Activated CD8-positive, alpha-beta memory T cell treated with anti-CD3 and anti-CD28 coated beads for 48 hours (primary cell): ENCODE measurements at regions not wholly inside any gene's neighbourhood (a gene's known extent, or its start where the extent isn't known, plus 50 kb on each side); places are given as distances from the start of the nearest gene placed in this dataset.
"Not testable (repeated sequence)": the region's sequence is repeated elsewhere in the genome, so short reads cannot be mapped to it uniquely, and the experiment has no call there.

Experiments used
- DNase-seq, 3 experiments: peaks; one replicate each; pipeline ENCODE4 v3.0.0-alpha.2; 2020; ENCODE audit warnings: low read depth in 2 of 3, low spot score in 2 of 3

DNA sequence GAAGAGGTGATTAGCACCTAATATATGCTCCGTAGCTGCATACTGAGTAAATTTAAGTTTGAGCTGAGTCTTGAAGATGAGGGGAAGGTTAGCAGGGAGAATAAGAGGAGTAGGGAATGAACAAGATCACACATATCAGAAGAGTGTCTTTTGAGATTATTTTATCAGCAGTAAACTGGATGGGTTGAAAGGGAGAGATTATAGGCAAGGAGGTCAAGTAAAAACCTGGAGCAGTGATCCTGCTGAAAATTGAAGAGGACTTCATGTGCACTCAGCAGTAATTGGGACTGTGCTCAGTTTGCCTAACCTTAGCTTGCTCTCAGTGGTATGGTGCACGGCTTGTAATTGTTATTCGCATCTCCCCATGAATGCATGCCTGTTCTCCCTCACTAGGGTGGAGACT, 79.5 kb upstream of the PICALM start:
- DNase-seq = no peak

DNA sequence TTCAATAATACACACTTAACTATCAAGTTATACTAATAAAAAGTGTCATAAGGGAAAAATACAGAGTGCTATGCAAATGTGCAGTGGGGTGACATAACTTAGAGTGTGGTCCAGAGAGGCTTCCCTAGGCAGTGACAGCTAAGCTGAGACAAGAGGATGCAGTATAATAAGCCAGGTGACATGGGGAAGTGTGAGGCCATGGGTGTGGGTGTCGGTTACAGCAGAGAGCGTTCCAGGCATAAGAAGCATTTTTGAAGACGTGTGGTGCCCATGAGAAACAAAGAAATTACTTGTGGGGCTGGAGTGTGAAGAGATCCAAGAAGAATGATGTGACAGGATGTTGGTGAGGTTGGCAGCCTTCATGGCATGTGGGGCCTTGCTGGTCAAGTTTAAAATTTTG, 78.1 kb upstream of the PICALM start:
- no peak for DNase-seq

DNA sequence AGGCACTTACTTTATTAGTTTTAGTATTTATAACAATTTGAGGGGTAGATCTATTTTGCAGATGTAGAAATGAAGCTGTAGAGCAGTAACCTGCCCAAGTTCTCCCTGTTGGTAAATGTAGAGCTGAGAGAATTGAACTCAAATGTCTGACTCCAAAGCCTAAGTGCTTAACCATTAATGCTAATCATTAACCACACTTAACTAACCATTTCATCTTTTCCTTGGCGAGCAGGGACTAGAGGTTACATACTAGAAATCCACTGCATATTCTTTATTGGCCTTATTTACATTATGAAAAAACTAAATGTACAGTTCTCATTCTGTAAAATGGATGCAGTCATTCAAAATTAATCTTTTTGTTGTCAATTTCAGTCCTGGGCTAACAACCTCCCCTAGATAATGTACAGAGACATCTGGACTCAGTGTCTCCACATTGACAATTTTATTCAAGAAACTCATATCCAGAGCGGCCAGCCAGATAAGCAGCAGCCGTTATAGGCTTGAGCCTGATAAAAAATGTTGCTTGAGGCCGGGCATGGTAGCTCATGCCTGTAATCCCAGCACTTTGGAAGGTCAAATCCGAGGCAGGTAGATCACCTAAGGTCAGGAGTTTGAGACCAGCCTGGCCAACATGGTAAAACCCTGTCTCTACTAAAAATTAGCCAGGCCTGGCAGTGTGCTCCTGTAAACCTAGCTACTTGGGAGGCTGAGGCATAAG, 76.7 kb upstream of the PICALM start:
- no peak for DNase-seq

- DNase-seq = no peak
Measured at GRCh38 chr11:86144846-86145245, 76.0 kb upstream of the PICALM start.

- not testable (repeated sequence) for DNase-seq
Measured at GRCh38 chr11:86144087-86144486, 75.2 kb upstream of the PICALM start.

- DNase-seq = no peak
Measured at GRCh38 chr11:86143087-86144030, 74.5 kb upstream of the PICALM start.

DNA sequence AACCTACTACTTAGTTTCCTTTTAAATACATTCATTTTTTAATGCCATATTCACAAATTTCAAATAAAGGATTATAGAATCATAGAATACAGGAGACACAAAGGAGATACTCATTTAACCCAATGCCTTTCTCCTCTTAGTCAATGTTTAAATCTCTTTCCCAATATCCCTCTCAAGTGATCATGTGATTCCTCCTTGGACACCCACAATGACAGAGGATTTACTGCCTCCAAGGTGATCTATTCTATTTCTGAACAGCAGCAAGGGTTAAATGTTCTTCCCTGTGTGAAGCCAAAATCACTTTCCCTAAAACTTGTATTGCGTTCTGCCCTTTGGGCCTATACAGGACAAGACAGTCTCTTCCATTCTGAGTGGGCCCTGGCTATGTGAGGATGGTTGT, 73.3 kb upstream of the PICALM start:
- DNase-seq = no peak

GRCh38 chr11:86141727-86142126, 72.8 kb upstream of the PICALM start:
- DNase-seq = no peak

DNA sequence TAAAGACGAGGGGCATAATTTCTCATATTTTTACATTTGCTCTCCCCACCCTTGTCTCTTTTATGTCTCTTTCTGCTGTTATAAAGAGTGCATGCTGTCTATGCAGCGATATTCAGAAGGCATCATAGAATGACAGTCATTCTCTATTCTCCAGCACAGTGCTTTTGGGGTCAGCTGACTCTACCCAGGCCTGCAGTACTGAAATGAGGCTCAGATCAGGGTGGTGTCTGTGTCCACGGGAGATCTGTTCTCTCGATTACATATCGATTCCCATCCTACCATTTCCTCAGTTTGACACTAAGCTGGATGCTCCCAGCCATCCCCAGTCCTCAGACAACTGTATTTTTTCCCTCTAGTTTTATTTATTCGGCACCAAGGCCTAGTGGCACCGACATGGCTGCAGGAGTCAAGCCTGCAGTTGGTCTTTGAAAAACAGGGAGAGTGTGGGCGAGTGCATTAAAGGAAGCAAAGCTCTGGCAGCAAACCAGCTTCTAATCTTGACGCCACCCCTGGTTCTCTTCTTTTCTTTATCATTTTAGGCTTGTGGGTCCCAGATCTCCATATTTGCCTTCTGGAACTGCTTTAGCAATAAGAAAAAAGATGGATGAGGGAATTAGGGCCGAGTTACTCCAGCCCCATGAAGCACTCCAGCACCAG, 71.6 kb upstream of the PICALM start:
- no peak for DNase-seq

DNA sequence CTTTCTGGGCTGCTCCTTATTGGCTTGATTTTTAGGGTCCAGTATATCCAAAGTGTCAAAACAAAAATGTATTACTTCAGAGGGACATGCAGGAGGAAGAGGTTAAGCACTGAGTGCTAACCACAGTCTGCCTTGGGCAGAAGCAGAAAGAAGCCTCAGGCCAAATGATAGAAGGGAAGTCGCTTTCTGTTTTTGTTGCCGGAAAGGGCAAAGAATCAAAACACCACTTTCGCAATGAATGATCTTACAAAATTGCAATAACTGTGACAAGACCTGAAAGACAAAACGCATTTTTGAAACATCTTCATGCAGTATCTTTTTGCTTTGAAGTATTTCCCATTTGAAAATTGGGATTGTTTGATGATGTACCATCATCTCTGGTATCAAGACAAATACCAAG, 70.1 kb upstream of the PICALM start:
- no peak for DNase-seq

DNA sequence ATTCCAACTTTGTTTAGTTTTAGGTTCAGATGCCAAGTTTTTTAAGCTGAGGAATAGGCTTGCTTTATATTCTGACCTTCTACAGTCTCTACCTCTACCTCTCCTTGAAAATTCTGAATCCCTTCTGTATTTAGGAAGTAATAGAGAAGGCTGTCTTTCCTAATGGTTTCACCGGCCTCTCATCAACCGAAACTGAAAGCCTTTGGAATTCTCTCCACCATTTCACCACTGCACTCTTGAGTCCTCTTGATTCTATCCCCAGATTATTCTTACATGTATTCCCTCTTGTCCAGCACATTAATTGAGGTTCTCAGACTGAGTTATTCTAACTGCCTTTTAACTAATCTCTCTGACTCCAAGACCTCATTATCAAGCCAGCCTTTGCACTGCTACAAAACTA, 67.7 kb upstream of the PICALM start:
- no peak for DNase-seq

DNA sequence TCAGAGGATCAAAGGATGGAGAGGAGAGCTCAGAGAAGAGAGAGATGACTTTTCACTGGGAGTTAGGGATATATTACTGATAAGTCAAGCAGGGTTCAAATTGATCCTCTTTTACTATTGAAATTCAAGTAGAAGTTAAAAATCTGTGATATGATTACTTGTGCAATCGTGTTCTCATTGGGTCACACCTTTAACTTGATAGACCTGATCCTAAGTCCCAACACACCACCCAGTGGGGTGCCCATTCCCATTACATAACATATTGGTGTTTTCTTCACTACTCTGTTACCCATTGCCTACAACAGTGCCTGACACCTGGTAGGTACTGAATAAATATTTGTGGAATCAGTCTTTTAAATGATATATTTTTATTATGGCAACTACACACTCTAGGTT, 66.4 kb upstream of the PICALM start:
- no peak for DNase-seq

- DNase-seq = no peak
Measured at GRCh38 chr11:86134580-86135318, 65.9 kb upstream of the PICALM start.

- DNase-seq = no peak
Measured at GRCh38 chr11:86132667-86133249, 63.9 kb upstream of the PICALM start.

GRCh38 chr11:86129740-86130540, 61.1 kb upstream of the PICALM start:
- no peak for DNase-seq

GRCh38 chr11:86128914-86129313, 60.0 kb upstream of the PICALM start:
- no peak for DNase-seq

DNA sequence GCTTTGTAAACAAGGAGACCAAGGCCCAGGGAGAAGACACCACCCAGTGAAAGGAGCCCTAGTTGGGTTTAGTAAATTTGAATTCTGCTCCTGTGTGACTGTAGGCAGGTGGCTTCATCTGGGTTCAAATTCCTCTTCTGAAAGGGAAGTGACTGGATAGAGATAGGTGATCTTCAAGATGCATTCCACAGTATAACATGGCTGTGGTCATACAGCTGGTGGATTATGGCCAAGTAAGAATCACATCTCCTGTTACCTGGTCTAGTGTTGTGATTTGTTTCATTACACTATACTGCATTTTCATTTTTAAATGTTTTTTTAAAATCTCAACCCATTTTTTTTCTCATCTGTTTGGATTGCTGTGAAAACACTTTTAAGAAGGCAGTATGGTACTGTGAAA, 58.0 kb upstream of the PICALM start:
- no peak for DNase-seq

DNA sequence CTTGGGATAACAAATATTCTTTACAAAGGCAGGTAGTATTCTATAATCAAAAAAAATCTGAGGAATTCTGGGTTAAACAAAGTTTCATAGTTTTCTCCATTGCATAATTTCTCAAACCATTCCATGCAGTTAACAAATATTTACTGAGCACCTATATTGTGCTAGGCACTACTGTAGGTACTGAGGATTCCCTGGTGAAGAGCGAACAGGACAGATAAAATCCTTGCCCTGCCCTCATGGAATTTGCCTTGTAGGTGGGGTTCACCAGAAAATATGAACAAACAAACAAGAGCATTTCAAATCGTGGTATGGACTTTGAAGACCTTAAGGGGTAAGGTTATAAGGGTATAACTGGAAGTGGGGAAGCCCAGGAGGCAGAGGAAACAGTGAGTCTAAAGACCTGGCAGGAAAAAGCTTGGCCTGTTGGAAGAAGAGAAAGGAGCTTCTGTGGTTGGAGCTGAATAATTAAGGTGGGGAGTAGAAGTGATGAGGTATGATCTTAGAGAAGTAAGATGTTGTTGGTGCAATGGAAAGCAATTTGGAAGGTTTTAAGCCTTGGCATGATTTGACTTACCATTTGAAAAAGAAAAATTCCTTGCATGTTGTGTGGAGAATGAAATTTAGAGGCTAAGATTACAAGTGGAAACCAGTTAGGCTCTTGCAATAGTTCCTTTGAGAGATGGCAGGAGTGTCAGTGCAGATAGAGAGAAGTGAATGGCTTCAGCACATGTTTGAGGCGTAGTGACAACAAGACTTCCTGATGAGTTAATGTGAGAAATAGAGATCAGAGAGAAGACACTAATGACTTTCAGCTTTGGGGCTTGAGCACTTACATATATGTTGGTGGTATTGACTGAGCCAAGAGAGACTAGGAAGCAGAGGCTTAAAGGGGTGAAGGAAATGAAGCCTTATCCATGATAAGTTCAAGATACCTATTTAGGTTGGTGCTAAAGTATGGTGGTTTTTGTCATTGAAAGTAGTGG, 55.7 kb upstream of the PICALM start:
- no peak for DNase-seq

DNA sequence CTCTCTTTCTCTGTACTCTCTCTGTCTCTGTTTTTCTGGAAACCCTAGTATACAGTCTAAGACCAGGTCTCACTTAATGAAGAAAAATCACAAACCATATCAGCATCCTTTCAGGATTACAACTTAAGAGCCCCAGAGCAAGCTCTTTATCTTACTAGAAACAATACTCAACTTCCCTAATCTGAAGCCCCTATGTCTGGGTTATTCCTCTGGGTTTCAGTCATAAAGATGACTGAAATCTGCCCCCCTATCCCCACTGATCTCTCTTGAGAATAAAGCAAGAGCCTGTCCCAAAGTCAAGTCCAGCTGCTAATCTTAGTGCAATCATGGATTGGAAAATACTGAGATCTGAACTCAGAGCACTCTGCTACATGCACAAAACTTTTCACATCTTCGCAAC, 53.9 kb upstream of the PICALM start:
- no peak for DNase-seq
